Activated CD4-positive, alpha-beta T cell treated with anti-CD3 and anti-CD28 coated beads, Interleukin-2, amount 50 U/mL, for 24 hours (primary cell): ENCODE measurements at regions not wholly inside any gene's neighbourhood (a gene's known extent, or its start where the extent isn't known, plus 50 kb on each side); places are given as distances from the start of the nearest gene placed in this dataset.
"Not testable (repeated sequence)": the region's sequence is repeated elsewhere in the genome, so short reads cannot be mapped to it uniquely, and the experiment has no call there.

Experiments
- DNase-seq, 2 donors: peaks; one replicate each; pipeline ENCODE4 v3.0.0-alpha.2; 2020; ENCODE audit warnings: low read depth in 1 of 2, low spot score in 1 of 2

DNA sequence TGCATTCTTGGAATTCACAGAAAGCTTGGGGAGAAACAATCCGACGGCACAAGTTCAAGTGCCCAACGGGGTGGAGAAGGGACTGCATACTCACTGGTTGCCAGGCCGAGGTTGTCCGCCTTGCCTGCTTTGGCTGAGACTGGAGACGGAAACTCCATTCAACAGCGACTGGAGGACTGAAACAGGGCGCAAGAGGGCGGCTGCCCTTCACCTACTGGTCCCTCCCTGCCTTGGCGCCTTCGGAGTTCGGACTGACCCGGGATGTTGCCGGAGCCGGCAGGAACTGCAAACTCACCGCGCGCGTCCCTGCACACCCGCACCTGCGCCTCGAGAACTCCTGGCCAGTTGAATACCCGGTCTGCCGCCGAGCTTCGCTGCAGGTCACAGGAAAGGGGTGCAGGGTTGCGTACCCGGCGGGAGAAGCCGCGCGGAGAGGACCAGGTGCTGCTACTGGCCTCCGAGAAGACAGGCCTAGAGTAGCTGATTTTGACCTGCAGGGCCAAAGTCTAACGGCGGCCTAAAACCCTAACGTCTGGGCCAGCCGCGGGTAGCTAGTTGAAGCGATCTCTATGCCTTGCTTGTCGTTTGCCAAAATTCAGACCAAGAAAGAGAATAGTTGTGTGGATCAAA lies 132.9 kb downstream of the FAM72B start:
- not testable (repeated sequence) for DNase-seq

DNA sequence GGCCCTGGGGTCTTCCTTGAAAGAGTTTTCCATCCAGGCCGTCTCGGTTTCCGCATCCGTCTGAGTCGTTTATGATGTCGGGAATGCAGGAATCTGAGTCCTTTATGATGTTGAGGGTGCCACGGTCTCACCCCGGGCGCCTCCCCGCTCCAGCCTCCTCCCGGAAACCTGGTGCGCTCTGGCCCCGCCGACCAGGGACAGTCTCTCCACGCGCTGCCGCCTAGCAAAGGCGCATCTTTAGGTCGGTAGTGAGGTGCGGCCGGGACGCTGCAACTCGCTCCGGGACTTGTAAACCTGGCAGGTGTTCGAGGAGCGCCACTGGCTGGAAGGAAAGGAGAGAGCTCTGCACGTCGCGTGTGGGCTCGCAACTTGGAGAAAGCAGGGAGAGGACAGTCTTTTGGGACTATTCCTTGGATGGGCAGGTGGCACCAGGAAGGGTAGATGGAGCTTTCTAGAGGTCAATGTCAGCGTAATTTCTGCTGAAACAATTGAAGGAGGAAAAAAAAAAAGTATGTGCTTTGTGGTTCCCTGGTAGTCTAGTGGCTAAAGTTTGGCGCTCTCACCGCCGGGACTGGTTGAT lies 132.0 kb downstream of the FAM72B start:
- not testable (repeated sequence) for DNase-seq

DNA sequence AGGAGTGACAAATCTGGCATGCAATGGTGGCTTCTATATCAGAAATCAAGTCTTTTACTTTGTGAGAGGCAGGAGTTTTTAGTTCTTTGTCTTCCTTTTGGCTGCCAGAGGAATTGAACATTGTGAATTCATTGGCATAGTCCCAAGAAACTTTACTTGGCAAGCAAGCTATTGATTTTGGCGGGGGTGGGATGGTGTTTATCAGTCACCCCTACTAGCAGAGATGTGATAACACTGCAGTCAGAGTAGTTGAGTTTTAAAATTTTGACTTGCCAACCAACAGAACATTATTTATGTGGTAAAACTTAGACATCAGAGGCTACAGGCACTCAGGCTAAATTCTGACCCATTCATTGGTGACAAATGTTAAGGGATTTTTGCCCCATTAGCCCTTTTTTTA lies 129.2 kb downstream of the FAM72B start:
- not testable (repeated sequence) for DNase-seq

DNA sequence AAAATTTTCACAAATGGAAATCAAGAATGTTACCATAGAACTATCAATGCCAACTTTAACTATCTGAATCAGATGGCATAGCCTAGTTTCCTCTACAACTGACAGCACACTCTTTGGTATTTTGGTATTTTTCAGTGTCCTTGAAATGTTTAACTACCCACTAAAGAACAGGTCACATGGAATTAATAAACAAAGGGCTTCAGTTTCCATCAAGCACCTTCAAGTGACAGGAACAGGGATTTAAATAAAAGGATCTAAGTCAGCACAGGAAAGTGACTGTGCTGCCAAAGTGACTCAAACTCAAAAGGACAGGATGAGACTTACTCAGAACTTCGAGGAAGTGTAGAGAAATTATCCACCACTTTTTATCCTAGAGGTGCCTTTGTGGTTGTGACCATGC lies 117.2 kb downstream of the FAM72B start:
- not testable (repeated sequence) for DNase-seq

DNA sequence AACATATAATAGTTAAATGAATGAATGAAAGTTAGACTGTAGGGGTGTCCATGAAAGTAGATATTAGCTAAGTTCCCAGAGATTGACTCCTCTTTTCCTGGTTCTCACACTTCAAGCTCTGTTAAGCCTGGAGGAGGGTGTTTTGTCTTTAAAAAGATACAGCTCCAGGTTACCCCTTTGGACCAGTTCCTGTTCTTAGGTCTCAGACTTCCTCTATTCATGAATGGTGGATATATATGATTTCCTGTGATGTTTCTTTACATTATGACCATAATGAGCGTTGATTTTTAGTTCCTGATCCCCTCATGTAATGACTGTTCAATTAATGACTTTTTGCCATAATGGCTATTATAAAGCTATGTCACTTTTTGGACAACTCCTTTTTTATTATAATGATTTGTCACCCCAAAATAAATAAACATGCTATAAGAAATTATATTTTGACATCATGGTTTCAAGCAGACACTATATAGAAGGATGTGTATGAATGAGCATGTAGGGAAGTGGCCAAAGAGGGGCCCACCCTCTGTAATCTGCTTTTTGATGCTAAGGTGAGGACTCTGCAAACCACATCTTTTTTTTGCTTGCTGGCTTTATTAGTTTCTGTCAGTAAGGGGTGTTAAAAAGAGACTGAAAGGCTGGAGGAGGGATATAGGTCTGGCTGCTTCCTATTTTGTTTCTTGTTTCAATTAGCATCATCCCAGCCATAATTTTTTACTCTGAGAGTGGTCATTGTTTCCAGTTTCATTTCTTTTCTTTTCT lies 115.2 kb downstream of the FAM72B start:
- not testable (repeated sequence) for DNase-seq

DNA sequence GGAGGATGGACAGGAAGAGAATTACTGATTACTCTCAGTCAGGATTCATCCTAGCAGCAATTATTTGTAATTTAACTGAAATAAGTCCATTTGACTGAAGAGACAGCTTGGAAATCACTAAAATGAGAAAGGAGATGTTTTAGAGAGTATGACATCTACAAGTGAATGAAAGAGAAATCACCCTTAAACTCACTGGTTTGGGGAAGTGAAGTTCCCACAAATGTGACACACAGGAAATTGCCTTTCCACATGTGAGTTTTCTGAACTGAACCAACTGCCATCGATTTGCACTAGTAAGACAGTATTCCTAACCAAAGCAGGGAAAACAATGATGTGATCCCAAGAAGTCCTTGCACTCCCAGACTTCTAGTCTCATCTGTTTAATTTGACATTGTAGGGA lies 110.3 kb downstream of the FAM72B start:
- not testable (repeated sequence) for DNase-seq

DNA sequence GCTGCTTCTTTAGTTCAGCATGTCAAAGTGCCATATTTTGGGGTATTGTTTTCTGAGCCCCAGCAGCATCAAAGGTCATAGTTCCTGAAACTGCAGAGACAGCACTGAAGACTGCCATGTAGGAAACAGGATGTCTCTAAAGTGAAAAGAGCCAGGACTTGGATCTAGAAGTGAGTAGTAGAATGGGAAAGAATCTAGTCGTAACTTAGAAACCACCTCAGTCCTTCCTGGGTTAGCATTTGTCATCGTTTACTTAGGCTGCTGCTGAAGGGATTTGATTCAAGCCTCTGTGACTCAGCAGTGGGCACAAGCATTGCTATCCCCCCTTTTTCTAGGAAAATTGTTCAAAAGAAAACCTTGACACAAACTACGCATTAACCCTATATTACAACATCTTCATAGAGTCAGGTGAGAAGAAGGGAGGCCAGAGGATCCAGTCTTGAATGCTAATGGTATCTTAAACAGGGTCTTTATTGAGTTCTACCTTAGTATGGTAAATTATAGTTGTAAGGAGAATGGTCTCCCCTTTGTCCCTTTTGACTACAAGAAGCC lies 108.8 kb downstream of the FAM72B start:
- DNase-seq, result not testable (repeated sequence)

DNA sequence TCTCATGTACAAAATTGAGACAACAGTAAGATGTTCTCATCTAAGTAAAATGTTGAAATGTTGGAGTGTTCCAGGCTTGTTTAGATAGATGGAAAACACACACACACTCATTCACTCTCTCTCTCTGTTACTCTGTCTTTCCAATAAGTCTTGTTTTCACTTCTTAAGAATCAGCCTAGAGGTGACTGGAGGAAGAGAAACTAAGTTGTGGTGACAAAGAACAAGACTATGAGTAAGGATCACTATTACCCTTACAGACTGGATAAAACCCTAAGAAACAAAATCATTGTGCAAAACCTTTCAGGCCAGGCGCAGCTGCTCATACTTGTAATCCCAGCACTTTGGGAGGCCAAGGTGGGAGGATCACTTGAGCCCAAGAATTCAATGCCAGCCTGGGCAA lies 107.5 kb downstream of the FAM72B start:
- not testable (repeated sequence) for DNase-seq

DNA sequence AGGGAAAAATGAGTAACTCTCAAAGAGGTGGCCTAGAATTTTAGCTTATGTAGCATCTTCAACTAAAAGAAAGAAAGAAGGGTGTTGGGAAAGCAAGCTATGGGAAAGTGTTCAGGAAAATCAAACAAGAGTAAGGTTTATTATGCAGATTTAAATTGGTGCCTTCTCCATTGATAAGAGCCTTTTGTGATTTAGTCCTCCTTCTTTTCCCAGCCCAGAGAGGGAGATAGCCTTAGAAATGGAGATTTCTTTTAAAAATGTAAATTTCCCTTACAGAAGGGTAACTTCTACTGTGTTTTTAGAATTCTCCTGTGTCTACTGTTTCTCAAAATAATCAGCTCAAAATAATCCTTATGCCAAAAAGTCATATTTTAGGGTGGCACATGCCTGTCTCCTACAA lies 104.5 kb downstream of the FAM72B start:
- DNase-seq, result not testable (repeated sequence)

DNA sequence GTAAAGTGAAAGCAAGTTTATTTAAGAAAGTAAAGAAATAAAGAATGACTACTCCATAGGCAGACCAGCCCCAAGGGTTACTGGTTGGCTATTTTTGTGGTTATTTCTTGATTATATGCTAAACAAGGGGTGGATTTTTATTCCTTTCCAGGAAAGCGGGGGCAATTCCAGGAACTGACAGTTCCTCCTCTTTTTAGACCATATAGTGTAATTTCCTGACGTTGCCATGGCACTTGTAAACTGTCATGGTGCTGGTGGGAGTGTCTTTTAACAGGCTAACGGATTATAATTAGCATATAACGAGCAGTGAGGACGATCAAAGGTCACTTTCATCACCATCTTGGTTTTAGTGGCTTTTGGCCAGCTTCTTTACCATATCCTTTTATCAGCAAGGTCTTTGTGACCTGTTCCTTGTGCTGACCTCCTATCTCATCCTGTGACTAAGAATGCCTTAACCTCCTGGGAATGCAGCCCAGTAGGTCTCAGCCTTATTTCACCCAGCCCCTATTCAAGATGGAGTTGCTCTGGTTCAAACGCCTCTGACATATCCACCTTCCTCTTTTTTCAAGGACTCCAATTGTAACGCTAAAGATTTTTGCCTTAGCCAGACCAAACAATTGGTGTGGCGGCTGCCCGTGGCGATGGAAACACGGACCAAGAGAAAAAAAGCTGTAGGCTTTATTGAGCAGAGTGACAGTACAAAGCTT lies 103.8 kb downstream of the FAM72B start:
- not testable (repeated sequence) for DNase-seq

DNA sequence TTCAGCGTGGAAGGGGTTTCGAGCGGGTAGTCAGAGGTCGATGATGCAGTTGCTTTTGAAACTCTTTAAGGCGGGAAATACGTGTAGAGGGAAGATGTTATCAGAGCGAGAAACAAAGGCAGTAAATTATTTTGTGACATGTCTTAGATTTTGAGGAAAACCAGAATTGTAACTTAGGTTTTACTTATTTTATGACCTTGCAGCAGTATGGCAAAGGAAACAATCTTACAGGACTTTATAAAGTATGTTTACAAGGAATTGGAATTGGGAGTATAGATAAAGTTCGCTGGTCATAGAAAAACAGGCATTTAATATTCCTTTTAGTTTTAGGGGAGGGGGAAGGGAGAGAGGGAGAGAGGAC lies 103.3 kb downstream of the FAM72B start:
- DNase-seq, result not testable (repeated sequence)

DNA sequence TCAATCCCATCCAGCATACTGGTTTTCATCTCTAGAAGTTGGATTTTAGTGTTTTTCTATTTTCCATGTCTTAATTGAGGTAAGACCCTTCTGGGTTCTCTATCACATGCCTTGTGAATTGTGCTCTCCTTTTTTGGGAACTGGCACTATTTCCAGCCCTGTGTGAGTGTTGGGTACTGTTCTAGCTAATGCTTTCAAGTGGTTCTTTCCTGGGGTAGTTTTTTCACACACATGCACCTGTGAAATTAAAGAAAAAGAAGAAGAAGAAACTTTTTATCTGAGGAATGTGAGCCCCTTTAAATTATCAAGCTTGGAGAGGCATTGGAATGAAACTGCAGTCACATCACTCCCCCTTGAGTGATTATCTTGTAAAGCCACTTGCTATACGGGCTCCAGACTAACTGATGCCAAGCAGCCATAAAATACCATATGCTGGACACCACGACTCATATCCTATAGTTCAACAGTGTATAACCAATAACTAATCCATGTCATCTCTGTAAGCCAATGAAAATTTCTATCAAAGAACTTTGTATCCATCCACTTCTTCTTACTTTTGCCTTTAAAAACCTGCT lies 102.4 kb downstream of the FAM72B start:
- not testable (repeated sequence) for DNase-seq

DNA sequence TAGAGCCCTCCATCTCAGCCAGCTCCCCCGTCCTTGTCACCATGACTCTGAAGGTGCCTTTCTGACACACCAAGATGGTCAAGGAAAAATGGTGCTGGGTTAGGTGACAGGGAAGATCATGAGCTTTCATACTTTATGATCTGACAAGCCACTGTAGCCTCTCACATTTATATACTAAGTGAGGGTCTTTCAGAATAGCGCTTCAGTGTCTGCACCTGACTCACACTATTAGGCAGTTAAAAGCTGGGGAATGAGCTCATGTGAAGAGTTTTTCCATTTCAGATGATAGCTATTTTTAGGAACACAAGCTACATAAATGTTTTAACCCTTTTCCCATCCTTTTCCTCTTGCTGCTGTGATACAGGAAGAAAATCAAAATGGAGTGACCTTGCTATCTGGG lies 101.1 kb downstream of the FAM72B start:
- DNase-seq, result not testable (repeated sequence)

DNA sequence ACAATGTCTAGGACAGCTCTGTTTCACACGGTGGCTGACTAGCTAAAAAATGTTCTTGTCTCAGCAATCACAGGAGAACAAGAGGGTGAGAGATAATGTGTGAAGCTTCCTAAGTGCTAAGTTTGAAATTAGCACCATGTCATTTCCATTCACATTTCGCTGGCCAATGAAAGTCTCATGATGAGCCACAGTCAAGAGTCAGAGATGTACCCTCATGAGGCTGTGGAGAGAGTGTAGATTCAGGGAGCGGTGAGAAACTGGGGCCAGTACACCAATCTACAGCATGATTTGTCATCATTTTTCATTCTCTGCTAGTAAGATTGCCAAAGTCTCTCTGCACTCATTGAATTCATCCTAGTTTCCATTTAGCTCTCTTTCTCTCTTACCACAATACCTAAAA lies 97.9 kb downstream of the FAM72B start:
- DNase-seq, result not testable (repeated sequence)

DNA sequence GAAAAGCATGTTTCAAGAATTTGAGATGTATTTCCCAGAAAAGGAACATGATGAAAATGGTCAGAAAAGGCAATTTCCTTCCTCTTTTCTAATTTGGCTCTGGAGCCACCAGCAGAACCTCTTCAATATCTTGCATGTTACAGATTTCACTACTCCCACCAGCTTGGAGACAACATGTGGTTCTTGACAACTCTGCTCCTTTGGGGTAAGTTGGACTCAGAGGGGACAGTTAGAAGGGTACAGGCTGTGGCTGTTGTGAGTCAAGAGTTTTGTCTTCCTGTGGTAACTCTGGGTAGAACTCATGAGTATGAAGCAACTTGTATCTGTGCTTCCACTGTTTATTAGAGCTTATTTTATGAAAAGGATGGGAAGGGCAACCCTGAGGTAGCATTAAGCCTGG lies 96.9 kb downstream of the FAM72B start:
- not testable (repeated sequence) for DNase-seq

DNA sequence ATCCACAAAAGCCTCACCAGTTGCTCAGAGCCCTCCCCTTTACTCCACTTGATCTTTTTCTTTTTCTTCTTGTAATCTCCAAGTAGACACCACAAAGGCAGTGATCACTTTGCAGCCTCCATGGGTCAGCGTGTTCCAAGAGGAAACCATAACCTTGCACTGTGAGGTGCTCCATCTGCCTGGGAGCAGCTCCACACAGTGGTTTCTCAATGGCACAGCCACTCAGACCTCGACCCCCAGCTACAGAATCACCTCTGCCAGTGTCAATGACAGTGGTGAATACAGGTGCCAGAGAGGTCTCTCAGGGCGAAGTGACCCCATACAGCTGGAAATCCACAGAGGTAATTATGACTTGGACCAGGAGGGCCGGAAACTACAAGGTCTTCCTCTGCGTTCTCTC lies 95.6 kb downstream of the FAM72B start:
- not testable (repeated sequence) for DNase-seq

DNA sequence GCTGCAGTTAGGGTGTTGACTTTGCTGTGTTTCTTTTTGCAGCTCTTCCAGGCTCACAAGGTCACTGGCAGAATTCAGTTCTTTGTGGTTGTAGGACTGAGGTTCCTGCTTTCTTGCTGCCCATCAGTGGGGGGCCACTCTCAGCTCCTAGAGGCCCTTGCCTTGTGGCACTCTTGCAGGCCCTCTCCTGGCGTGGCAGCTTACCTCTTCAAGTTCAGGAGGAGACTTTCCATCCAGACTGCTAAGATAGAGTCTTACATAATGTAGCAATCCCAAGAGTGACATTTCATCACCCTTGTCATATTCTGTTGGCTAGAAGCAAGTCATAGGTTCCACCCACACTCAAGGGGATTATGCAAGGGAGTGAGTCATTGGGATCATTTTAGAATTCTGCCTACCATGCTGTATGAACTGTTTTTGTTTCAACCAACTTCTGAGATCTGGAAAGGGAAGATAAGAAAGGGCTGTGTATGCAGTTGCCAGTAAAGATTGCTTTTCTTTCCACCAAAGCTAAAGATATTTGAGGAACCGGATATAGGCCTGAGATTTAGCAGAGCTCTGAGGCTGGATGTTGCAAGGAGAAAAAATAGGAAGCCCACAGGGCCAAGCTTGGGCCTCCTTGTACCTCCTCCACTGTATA lies 91.7 kb downstream of the FAM72B start:
- DNase-seq, result not testable (repeated sequence)

DNA sequence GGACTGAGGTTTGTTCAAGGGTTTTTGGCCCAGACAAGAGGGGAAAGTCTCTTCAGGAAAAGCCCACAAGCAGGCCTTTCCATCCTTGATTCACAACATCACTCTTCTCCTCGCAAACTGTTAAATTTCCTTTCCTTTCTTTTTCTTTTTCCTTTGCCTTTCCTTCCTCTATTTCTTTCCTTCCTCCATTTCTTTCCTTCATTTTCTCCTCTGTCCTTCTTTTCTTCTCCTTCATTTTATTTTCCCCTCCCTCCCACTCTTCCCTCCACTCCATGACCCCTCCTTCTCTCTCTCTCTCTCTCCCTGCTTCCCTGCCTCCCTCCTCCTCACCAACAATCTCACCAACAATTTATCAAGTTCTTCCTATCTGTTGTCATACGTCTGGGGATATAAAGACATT lies 89.1 kb downstream of the FAM72B start:
- DNase-seq, result not testable (repeated sequence)

DNA sequence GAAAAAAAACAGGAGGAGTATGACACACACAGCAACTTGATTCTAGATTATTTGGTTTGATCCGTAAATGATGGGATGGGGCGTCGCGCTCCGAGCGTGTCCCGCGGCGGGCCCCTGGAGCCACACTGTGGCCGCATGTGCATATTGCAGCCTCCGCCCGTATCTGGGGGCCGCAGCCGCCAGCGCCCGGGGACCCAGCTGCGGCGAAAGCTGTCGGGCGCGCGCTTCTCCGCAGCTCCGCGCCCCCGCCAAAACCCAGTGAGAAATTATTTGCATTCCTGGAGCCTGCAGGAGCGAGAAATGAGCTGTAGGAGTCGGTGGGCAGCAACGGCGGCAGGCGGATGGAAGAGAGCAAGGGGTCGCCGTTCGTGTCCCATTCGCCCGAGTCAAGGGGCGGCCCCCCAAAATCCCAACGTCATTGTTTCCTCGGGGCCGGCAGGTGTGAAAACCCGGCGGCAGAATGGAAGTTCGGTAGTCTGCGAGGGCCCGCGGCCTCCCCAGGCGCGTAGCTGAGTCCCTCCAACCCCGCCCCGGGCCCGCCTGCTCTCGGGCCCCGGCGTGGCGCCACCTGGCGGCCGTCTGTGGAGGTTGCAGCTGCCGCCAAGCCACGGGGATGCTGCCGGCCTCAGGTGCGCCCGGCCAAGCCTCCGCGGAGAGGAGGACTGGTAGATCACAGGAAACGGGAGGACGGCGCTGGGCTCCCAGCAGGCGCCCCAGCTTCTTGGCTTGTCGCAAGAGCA lies 86.8 kb downstream of the FAM72B start:
- DNase-seq, result peak; percentile 74 to 80

DNA sequence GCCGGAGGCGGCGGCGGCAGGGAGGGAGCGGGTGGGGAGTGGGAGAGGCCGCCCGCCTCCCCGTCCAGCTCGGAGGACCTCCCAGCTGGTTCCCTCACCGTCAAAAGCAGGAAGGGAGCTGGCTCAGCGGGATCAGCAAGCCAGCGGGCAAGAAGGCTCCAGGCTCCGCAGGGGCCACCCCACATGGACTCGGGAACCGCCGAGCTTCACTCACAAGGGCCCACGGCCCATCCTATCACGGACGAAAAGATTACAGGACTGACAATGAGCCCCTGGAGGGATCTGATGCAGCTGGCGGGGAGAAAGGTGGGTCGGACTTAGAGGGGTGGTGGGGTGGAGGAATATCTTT lies 86.3 kb downstream of the FAM72B start:
- DNase-seq, result peak in 1 of 2 donors; percentile 1
